Upper lobe of right lung (tissue), 1 donor: ENCODE measurements at regions not wholly inside any gene's neighbourhood (a gene's known extent, or its start where the extent isn't known, plus 50 kb on each side); places are given as distances from the start of the nearest gene placed in this dataset.

Experiments used
- ATAC-seq: fragments of 200-7000 bp; cut with Tn5 transposase; one replicate; pipeline ENCODE4 v1.9.1; 2020; ENCODE audit warnings: mild to moderate bottlenecking, moderate library complexity
- DNase-seq: peaks from one replicate; pipeline ENCODE4 v3.0.0-alpha.2; 2020
- H3K27ac ChIP-seq: fragments of 200-600 bp; one replicate; pipeline ENCODE4 v1.8.0; 2022
- H3K27me3 ChIP-seq: fragments of 200-600 bp; one replicate; pipeline ENCODE4 v1.8.0; 2022; ENCODE audit warnings: mild to moderate bottlenecking
- H3K36me3 ChIP-seq: fragments of 200-600 bp; one replicate; pipeline ENCODE4 v1.8.0; 2022
- H3K4me1 ChIP-seq: fragments of 200-600 bp; one replicate; pipeline ENCODE4 v1.8.0; 2022
- H3K4me3 ChIP-seq: fragments of 200-600 bp; one replicate; pipeline ENCODE4 v1.8.0; 2022; ENCODE audit warnings: mild to moderate bottlenecking
- H3K9me3 ChIP-seq: fragments of 200-600 bp; one replicate; pipeline ENCODE4 v1.8.0; 2022
- CTCF ChIP-seq: fragments of 200-600 bp; IDR thresholded peaks from one replicate; pipeline ENCODE4 v1.8.0; 2022; ENCODE audit warnings: antibody characterized with exemption
- intact Hi-C: fragments of 100-400 bp; cut with DNase I; formaldehyde crosslinking; loops from one replicate; pipeline ENCODE4 v1.11.0; 2022
- donor health status: DM: no; HTN: yes; CAD: no; lungs with severe emphysema.

DNA sequence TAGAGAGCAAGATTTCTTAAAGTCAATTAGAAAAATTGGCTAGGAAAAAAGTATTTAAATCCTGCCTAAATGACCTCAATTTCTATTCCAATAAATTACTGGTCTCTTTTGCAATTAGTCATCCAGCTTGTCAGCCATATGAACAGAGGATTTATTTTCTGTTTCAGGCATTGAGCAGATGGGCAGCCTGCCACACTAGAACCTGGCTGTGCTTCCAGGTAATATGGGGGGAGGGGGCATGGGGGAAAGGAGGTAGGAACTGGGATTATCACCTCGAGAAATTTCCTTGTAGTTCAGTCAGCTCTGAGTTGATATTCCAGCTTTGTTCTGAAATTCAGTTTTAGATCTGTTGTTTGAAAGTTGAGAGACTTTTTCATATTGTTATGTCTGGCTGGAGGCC is 206.3 kb upstream of the LCORL start:
- Histone ChIP-seq H3K9me3 (no peaks in the 10 kb centered on the region), H3K36me3 (no peaks in the 10 kb centered on the region), H3K4me1 (no peaks in the 10 kb centered on the region), H3K4me3 (no peak overlapping the region), H3K27me3 (no peaks in the 10 kb centered on the region), H3K27ac (no peak overlapping the region)
- DNase-seq (no peak), ATAC-seq (no peak)
- intact Hi-C loops: no loop called here
- no peak for TF ChIP-seq CTCF

DNA sequence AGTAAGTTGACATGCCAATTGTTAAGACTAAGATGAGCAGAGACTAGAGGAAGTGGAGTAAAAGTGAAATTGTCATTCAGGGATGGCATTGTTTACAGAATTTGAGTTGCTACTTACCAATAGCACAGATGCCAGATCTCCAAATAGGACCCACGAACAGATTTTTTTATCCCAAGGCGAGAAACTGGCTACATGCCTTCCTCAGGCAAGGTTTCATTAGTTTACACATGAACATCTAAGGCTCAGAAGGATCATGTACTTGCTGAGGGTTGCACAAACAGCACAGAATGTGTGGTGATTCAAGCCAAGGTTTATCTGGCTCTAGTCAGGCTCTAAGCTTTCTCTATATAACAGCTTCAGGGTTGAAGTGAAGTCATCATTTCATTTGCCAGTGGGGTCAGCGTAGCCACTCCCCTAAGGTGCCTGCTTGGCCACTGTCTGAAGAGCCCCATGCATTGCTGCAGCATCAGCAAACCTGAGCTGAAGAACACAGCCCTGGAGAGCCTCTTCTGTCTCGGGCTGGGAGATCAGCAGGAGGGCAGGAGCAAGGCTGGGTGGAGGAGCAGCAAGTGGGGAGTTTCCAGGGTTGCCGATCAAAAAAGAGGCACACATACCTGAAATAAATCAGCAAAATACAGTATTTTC is 193.0 kb upstream of the LCORL start:
- Histone ChIP-seq H3K36me3 (no peaks in the 10 kb centered on the region), H3K4me1 (no peaks in the 10 kb centered on the region), H3K27ac (no peak overlapping the region), H3K4me3 (no peak overlapping the region), H3K27me3 (no peaks in the 10 kb centered on the region), H3K9me3 (no peaks in the 10 kb centered on the region)
- TF ChIP-seq CTCF: no peak
- ATAC-seq (no peak), DNase-seq (no peak)
- intact Hi-C loops: no loop called here

DNA sequence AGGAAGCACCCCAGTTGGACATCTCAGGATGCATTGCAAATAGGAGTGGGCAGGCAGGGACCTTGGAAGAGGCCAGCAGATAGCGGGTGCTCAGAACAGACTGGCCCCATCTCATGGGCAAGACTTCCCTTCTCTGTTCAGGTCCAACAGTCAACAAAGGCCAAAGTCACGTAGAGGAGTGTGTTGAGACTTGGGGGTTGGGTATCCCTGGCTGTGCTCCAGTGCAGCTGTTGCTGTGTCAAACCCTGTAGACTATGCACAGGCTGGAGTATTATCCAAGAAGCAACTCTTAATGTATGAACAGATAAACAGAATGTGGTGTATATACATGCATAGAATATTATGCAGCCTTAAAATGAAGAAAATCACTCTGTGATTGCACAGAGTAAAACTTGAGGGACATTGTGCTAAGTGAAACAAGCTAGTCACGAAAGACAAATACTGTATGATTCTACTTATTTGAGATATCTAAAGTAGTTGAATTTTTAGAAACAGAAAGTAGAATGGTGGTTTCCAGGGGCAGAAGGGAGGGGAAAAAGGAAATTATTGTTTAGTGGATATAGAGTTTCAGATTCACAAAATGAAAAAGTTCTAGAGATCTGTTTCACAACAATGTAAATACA is 192.1 kb upstream of the LCORL start:
- no peak overlapping the region for H3K27ac ChIP-seq
- ATAC-seq (peak; percentile 23), DNase-seq (no peak)
- H3K4me3 ChIP-seq: no peak overlapping the region
- intact Hi-C loops: no loop called here
- H3K36me3 ChIP-seq: no peaks in the 10 kb centered on the region
- no peaks in the 10 kb centered on the region for H3K27me3 ChIP-seq
- no peaks in the 10 kb centered on the region for H3K4me1 ChIP-seq
- no peaks in the 10 kb centered on the region for H3K9me3 ChIP-seq
- TF ChIP-seq CTCF: no peak

DNA sequence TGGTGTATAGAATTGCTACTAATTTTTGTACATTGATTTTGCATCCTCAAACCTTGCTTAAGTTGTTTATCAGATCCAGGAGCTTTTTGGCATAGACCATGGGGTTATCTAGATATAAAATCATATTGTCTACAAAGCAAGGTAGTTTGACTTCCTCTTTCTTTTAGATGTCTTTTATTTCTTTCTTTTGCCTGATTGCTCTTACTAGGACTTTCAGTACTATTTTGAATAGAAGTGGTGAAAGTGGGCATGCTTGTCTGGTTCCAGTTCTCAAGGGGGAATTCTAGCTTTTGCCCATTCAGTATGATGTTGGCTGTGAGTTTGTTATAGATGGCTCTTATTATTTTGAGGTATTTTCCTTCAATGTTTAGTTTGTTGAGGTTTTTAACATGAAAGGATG is 187.9 kb upstream of the LCORL start:
- DNase-seq: no peak
- H3K9me3 ChIP-seq: no peaks in the 10 kb centered on the region
- intact Hi-C loops: no loop called here
- H3K27ac ChIP-seq: no peak overlapping the region
- no peak for ATAC-seq
- no peaks in the 10 kb centered on the region for H3K27me3 ChIP-seq
- no peaks in the 10 kb centered on the region for H3K36me3 ChIP-seq
- no peak for TF ChIP-seq CTCF
- H3K4me1 ChIP-seq: no peaks in the 10 kb centered on the region
- H3K4me3 ChIP-seq: no peak overlapping the region

DNA sequence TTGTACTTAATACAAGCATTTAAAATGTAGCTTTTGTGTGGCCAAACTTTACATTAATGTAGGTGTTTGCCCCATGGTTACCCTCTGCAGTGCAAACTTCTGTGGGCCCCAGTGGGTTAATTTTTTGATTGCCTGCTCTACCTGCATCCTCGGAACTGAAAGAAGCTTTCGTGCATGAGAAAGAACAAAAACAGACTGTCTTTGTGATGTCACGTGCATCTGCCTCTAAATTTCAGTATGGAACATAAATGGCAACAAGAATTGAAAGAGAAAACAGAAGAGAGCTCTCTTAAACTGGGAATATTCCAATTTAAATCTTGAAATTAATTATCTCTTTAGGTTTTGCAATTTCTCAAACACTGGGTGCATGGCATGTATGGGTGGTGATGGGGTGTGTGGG is 182.4 kb upstream of the LCORL start:
- intact Hi-C loops: no loop called here
- H3K4me1 ChIP-seq: no peaks in the 10 kb centered on the region
- no peak for ATAC-seq
- H3K4me3 ChIP-seq: no peak overlapping the region
- no peak for TF ChIP-seq CTCF
- no peaks in the 10 kb centered on the region for H3K9me3 ChIP-seq
- DNase-seq: no peak
- H3K27ac ChIP-seq: no peak overlapping the region
- H3K27me3 ChIP-seq: no peaks in the 10 kb centered on the region
- no peaks in the 10 kb centered on the region for H3K36me3 ChIP-seq
